ENCODE measurements at regions not wholly inside any gene's neighbourhood (a gene's known extent, or its start where the extent isn't known, plus 50 kb on each side); places are given as distances from the start of the nearest gene placed in this dataset.

GRCh38 chr11:79663017-79663416, 222.2 kb upstream of the TENM4 start (continued):
- TF ChIP-seq JUND (IDR thresholded peaks at IDR 0.05; ENCODE audit: low read length): no peak
- TF ChIP-seq CBX5 (IDR thresholded peaks at IDR 0.05; ENCODE audit: low read depth, low read length): no peak
- TF ChIP-seq BACH1 (IDR thresholded peaks at IDR 0.05; ENCODE audit: low read length): no peak
- no peak for TF ChIP-seq SIX5 (IDR thresholded peaks at IDR 0.05; ENCODE audit: low read depth, low read length)

All from H1 (cell line).